ENCODE measurements at regions not wholly inside any gene's neighbourhood (a gene's known extent, or its start where the extent isn't known, plus 50 kb on each side); places are given as distances from the start of the nearest gene placed in this dataset.

DNA sequence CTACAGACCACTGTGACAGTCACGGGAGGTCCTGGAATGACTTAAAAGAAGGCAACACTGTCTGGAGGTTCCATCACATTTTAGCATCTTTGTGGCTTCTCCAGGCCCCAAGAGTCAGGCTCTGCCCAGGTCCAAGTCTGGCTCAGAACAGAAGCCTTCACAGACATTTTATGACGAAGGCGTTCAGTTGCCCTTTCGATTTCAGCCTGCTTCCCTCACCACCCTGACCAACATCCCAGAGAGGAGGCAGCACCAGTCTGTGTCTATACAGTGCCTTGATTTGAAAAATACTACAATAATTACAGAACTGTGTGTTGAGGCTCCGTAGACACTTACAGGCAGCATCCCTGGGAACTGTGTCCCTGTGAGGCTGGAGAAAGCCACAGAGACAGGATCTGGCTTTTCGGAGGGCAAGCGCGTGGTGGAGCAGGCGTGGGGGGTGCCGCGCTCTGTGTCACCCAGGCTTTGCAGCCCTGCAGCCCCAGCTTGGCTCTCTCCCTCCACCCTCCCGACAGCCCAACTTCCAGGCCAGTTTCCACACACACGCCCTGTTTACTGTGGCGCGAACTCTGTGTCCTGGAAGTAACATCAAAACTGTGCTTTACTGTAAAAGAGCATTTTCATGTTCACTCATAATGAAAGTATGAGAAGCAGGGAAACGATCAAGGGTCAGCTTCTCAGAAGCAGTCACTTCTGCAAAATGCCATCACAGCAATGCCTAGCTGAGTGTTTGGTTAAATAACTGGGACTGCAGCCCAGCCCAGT, 153.5 kb upstream of the ALKAL2 start:
- FAIRE-seq (no peak), DNase-seq (ENCODE audit: low read depth, low spot score) (no peak)
- dilution Hi-C loops (cut with MboI; ENCODE audit: extremely low pct_ligation_motif_present, low sequenced_read_pairs) (no loop called here), intact Hi-C loops (cut with micrococcal nuclease) (no loop called here)
- no peak overlapping the region for H3K4me3 ChIP-seq (replicated peaks in 1 of 3; ENCODE audit: insufficient read depth in 1 of 3, low read depth in 1 of 3, low read length in 3 of 3)
- H3K4me2 ChIP-seq (ENCODE audit: insufficient read depth, low read length): no peak overlapping the region
- no peaks in the 10 kb centered on the region for H3K27me3 ChIP-seq (ENCODE audit: control insufficient read depth in 2 of 2, insufficient read depth in 2 of 2, low read length in 2 of 2)
- no peak overlapping the region for H3K27ac ChIP-seq (ENCODE audit: insufficient read depth, low read depth, low read length)
- H3K4me1 ChIP-seq (ENCODE audit: control insufficient read depth, extremely low read depth, insufficient read depth, low read length): no peaks in the 10 kb centered on the region
- no peak overlapping the region for H2AFZ ChIP-seq (ENCODE audit: low read depth, low read length)
- H3K9ac ChIP-seq (replicated peaks; ENCODE audit: extremely low read depth, insufficient read depth, low read length): no peak overlapping the region
- H3K79me2 ChIP-seq (ENCODE audit: control insufficient read depth, insufficient read depth, low read length): no peaks in the 10 kb centered on the region
- H4K20me1 ChIP-seq (replicated peaks; ENCODE audit: control insufficient read depth, extremely low read depth, insufficient read depth, low read length): no peaks in the 10 kb centered on the region
- H3K9me1 ChIP-seq (replicated peaks; ENCODE audit: control insufficient read depth, extremely low read depth, insufficient read depth, low read length): no peaks in the 10 kb centered on the region
- BruUV-seq (replicated peaks): no TSS peak
- no peaks in the 10 kb centered on the region for H3K36me3 ChIP-seq (ENCODE audit: control insufficient read depth in 2 of 2, extremely low read depth in 1 of 2, insufficient read depth in 2 of 2, low read length in 2 of 2)
- ChIA-PET POLR2A (no interaction called here), CTCF (no interaction called here)
- peaks cover 14% of the 10 kb centered on the region for H3K9me3 ChIP-seq (replicated peaks; ENCODE audit: control insufficient read depth, insufficient read depth, low read length)
- TF ChIP-seq CTCF (IDR thresholded peaks at IDR 0.05; ENCODE audit: extremely low read depth in 1 of 2, insufficient read depth in 1 of 2, low read depth in 1 of 2, low read length in 2 of 2) (no peak), GATA2 (IDR thresholded peaks at IDR 0.05; ENCODE audit: insufficient read depth, insufficient read length, low read depth, low read length) (no peak), EZH2 (IDR thresholded peaks at IDR 0.05; ENCODE audit: borderline replicate concordance, low read depth, low read length, severe bottlenecking) (no peak), POLR2A (IDR thresholded peaks at IDR 0.05; ENCODE audit: low read depth, low read length) (no peak), POLR2AphosphoS5 (IDR thresholded peaks at IDR 0.05; ENCODE audit: insufficient read depth, low read depth, low read length) (no peak), MAX (IDR thresholded peaks at IDR 0.05; ENCODE audit: insufficient read depth, insufficient read length) (no peak), FOS (IDR thresholded peaks at IDR 0.05; ENCODE audit: borderline replicate concordance, insufficient read depth, low read length) (no peak), JUN (IDR thresholded peaks at IDR 0.05; ENCODE audit: borderline replicate concordance, insufficient read depth, insufficient read length, low read depth) (no peak), MYC (IDR thresholded peaks at IDR 0.05; ENCODE audit: low read depth, low read length) (no peak)

All from endothelial cell of umbilical vein (primary cell).